Fibroblast of skin of left biceps (primary cell): ENCODE measurements at regions not wholly inside any gene's neighbourhood (a gene's known extent, or its start where the extent isn't known, plus 50 kb on each side); places are given as distances from the start of the nearest gene placed in this dataset.

Source experiments
- DNase-seq, 2 experiments: peaks; one replicate each; pipeline ENCODE4 v3.0.0-alpha.2; 2013; ENCODE audit warnings: low read depth in 2 of 2

- DNase-seq = no peak
Measured at GRCh38 chr4:22876270-22876669, 183.5 kb downstream of the GBA3 start.

DNA sequence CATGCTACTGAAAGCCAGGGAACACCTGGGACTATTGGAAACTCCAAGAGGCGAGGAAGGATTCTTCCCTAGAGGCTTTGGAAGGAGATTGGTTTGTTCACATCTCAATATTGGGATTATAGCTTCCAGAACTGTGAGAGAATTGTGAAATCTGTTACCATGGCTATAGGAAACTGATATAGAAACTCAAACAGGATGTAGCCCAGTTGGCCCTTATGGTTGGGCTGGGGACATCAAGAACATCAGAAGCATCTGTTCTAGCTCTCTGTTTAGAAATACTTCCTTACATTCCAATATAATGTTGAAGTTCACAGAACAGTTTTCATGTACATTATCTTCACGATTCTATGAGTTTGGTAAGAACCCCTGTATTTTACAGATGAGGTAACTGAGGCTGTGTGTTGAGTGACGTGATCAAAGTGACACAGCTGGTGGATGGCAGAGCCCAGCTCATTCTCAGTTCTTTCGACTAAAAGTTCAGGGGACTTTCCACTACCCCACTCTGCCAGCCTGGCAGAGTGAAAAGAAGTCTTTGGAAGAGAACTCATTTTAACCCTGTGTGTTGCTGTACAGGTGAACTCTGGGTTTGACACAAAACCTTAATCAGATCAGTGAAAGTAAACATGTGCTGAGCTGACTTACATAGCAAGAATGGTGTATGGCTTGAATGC lies 183.0 kb downstream of the GBA3 start:
- no peak for DNase-seq

DNA sequence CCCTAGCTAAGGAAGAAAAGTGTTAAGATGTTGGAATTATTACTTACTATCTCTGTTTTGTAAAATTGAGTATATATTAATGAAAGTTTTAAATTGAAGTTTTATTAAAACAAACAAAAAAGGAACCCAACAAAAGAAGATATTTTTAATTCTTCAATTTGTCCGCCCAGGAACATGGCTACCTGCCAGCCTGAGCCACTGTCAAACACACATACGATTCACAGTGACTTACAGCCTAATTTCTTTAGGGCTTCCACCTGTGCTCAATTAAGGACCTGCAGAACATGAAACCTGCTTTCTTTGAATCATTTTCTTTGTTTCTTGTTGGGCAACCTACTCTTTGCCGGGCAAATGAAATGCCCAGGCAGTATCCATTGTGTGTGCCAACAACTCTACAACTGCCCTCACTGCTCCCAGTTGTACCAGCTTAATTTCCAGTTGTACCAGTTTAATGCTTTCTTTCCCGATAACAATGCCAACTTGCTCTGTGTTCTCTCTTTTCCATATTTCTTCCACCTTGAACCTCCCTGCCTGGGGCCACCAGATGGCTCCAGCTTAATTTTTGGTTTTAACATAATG lies 181.7 kb downstream of the GBA3 start:
- no peak for DNase-seq

- DNase-seq = no peak
Measured at GRCh38 chr4:22873899-22874298, 181.2 kb downstream of the GBA3 start.

DNA sequence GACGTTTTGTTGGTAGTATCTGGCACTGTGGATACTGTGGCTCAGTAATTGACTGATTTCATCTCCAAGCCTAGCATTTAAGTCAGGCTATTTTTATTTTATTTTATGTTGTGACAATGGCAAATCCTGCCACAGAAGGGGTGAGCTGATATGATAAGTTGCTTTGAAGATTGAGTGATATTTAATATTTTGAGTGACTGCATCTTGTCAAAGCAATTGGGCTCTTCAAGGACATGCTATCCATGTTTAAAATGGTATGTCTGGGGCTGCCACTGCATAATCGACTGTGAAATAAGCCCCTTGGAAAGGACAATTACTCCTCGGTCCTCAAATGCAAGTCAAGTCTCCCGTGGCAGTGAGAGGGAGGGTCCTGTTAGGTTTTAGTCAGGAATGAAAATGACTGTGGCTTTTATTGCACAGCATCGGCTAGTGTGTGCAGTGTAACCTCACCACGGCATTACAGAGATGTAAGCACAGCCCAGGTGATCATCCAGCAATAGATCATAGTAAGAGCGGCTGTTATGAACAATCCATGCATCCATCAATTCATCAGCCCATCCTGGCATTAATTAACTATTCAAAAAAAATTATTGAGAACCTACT lies 178.2 kb downstream of the GBA3 start:
- DNase-seq = no peak

DNA sequence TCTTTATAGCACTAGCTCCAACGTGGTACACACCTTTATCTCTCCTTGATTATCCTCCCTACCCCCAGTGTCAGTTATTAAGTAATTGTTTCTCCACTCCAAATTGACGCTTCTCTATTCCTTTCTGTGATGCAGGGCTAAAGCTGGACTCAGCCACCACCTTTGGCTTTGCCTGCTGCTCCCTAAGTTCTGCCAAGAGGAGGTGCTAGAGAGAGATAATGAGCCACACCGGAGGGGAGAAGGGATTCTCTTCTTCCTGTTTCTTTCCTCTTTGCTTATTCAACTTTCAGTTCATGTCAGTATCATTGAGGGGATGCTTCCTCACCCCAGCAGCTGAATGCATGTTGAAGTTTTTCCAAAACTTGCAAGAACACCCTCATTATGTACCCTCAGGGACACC lies 176.5 kb downstream of the GBA3 start:
- no peak for DNase-seq
